ENCODE measurements at regions not wholly inside any gene's neighbourhood (a gene's known extent, or its start where the extent isn't known, plus 50 kb on each side); places are given as distances from the start of the nearest gene placed in this dataset.
"Not testable (repeated sequence)": the region's sequence is repeated elsewhere in the genome, so short reads cannot be mapped to it uniquely, and the experiment has no call there.

DNA sequence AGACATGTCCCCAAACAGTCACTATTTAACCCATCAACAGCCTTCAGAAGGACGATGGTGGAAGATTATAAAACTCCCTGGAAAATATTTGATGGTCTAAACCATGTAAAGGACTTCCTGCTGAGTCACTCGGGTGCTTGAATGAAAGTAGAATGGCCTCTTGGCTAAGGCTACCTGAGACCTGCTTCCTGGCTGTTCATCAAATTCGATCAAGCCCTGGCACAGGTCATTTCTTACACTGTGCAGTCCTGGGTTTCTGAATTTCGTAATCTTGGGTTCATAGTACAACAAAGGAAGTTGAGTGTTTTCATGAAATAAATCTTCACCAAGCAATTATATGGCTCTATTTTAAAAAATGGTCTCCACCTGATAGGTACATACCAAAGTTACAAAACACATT lies 260.3 kb upstream of the RNF32 start:
- in situ Hi-C loops (cut with HindIII; ENCODE audit: low pct_ligation_motif_present, low sequenced_read_pairs): no loop called here
- Histone ChIP-seq H3K27me3 (replicated peaks) (no peaks in the 10 kb centered on the region), H3K4me3 (ENCODE audit: low read depth, low read length) (no peak overlapping the region), H3K36me3 (replicated peaks) (no peaks in the 10 kb centered on the region), H3K27ac (no peak overlapping the region)
- TF ChIP-seq, protein P1, sequence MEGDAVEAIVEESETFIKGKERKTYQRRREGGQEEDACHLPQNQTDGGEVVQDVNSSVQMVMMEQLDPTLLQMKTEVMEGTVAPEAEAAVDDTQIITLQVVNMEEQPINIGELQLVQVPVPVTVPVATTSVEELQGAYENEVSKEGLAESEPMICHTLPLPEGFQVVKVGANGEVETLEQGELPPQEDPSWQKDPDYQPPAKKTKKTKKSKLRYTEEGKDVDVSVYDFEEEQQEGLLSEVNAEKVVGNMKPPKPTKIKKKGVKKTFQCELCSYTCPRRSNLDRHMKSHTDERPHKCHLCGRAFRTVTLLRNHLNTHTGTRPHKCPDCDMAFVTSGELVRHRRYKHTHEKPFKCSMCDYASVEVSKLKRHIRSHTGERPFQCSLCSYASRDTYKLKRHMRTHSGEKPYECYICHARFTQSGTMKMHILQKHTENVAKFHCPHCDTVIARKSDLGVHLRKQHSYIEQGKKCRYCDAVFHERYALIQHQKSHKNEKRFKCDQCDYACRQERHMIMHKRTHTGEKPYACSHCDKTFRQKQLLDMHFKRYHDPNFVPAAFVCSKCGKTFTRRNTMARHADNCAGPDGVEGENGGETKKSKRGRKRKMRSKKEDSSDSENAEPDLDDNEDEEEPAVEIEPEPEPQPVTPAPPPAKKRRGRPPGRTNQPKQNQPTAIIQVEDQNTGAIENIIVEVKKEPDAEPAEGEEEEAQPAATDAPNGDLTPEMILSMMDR (IDR thresholded peaks at IDR 0.05; ENCODE audit: low read depth, low read length, missing control alignments): no peak
- DNase-seq: no peak

DNA sequence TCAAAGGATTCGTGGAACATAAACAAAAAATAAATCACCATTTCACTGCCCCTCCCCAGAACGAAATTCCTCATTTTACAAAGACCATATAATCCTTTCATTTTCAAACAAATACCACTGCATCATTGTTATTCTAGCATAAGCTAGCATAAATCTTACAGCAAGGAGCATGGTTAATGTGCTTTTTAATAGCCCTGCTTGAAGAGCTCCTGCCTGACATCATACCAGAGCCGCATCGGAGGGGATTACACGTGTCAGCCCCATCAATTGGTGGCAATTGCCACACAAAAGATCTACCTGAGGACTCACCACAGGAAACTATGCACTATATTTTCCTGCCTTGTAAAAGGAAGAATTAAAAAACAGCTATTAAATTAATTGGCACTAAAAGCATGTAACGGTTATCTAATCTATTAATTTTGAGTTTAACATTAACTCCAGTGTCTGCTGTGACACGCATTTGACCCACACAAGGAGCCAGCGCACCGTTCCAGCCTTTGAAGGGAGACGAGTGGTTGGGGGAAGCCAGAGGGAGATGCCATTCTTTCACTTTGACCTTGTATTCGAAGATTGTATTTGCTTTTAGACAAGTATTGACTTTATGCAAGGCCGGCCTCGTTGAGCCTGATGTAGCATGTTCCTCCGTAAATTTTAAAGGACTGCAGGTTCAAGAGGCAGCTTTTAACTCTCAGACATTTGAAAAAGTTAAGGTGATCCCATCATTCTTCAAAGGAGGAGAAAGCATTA lies 261.1 kb upstream of the RNF32 start:
- no peak overlapping the region for H3K4me3 ChIP-seq (ENCODE audit: low read depth, low read length)
- DNase-seq: no peak
- no peaks in the 10 kb centered on the region for H3K27me3 ChIP-seq (replicated peaks)
- H3K27ac ChIP-seq: no peak overlapping the region
- no peaks in the 10 kb centered on the region for H3K36me3 ChIP-seq (replicated peaks)
- TF ChIP-seq, protein P1 (IDR thresholded peaks at IDR 0.05; ENCODE audit: low read depth, low read length, missing control alignments): no peak
- in situ Hi-C loops (cut with HindIII; ENCODE audit: low pct_ligation_motif_present, low sequenced_read_pairs): no loop called here

DNA sequence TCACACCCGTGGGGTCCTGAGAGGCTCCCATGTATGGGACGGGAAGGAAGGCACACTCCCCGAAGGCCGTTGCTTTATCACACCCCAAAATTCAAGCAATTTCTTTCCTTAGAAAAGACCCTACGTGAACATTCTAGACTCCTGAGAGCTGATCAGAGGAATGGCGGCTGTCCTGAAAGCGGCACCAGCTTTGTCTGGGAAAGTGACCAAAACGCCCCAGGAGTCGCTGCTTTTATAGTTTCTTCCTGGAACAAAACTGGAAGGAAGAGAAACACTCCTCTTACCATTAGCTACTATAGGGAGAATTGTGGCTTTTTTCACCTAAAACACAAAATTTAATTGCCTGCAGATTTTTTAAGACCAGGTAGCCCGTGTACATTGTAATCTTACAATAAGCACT lies 261.8 kb upstream of the RNF32 start:
- Histone ChIP-seq H3K4me3 (ENCODE audit: low read depth, low read length) (no peak overlapping the region), H3K27ac (no peak overlapping the region), H3K36me3 (replicated peaks) (no peaks in the 10 kb centered on the region), H3K27me3 (replicated peaks) (no peaks in the 10 kb centered on the region)
- DNase-seq: no peak
- TF ChIP-seq, protein P1 (IDR thresholded peaks at IDR 0.05; ENCODE audit: low read depth, low read length, missing control alignments): no peak
- in situ Hi-C loops (cut with HindIII; ENCODE audit: low pct_ligation_motif_present, low sequenced_read_pairs): no loop called here

DNA sequence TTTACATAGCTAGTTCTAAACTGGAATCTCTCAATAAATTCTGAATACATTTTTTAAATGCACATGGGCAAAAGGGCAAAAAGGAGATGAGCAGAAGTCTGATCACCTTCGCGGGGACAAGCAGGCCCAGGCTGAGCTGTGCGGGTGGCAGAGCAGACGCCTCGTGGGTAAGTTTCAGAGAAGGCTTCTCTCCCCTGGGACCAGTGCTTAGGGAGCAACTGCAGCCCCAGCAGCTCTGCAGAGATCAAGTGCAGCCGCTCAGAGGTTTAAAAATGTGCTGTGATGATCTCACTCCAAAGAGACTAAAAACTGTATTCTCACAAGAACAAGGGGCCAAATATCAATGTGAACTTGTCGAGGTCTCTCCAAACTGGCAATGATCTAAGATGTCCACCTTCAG lies 264.3 kb upstream of the RNF32 start:
- in situ Hi-C loops (cut with HindIII; ENCODE audit: low pct_ligation_motif_present, low sequenced_read_pairs): no loop called here
- Histone ChIP-seq H3K27me3 (replicated peaks) (no peaks in the 10 kb centered on the region), H3K4me3 (ENCODE audit: low read depth, low read length) (no peak overlapping the region), H3K36me3 (replicated peaks) (no peaks in the 10 kb centered on the region), H3K27ac (no peak overlapping the region)
- no peak for DNase-seq
- TF ChIP-seq, protein P1 (IDR thresholded peaks at IDR 0.05; ENCODE audit: low read depth, low read length, missing control alignments): no peak

DNA sequence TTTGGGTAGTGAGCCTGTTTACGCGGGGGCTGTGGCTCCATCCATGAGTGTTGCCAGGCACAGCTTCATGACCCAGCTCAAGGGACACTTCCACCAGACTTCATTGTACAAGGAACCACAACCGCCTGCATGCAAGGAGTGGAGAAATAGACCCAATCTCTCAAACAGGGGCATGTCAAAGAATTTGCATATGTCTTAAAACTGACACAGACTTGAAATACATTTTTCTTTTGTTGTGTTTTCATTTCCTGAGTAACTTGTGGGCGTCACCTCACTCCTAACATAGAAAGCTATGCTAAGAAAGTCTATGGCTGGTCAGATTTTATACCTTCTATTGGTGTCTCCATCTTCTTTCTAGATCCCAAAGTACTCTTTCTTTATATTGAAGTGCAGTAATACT lies 266.2 kb upstream of the RNF32 start:
- Histone ChIP-seq H3K36me3 (replicated peaks) (no peaks in the 10 kb centered on the region), H3K4me3 (ENCODE audit: low read depth, low read length) (no peak overlapping the region), H3K27ac (no peak overlapping the region), H3K27me3 (replicated peaks) (no peaks in the 10 kb centered on the region)
- TF ChIP-seq, protein P1 (IDR thresholded peaks at IDR 0.05; ENCODE audit: low read depth, low read length, missing control alignments): no peak
- DNase-seq: no peak
- in situ Hi-C loops (cut with HindIII; ENCODE audit: low pct_ligation_motif_present, low sequenced_read_pairs): no loop called here

DNA sequence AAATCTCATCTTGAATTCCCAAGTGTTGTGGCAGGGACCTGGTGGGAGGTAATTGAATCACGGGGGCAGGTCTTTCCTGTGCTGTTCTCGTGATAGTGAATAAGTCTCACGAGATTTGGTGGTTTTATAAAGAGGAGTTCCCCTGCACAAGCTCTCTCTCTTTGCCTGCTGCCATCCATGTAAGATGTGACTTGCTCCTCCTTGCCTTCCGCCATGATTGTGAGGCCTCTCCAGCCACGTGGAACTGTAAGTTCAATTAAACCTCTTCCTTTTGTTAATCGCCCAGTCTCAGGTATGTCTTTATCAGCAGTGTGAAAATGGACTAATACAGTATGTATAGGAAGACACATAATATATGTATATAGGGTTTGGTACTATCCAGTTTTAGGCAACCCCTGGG lies 270.6 kb upstream of the RNF32 start:
- H3K27ac ChIP-seq; H3K27me3 ChIP-seq (replicated peaks); DNase-seq; H3K36me3 ChIP-seq (replicated peaks); in situ Hi-C loops (cut with HindIII; ENCODE audit: low pct_ligation_motif_present, low sequenced_read_pairs); H3K4me3 ChIP-seq (ENCODE audit: low read depth, low read length): not testable (repeated sequence)

Data from brain microvascular endothelial cell (primary cell).